ENCODE measurements at regions not wholly inside any gene's neighbourhood (a gene's known extent, or its start where the extent isn't known, plus 50 kb on each side); places are given as distances from the start of the nearest gene placed in this dataset.

DNA sequence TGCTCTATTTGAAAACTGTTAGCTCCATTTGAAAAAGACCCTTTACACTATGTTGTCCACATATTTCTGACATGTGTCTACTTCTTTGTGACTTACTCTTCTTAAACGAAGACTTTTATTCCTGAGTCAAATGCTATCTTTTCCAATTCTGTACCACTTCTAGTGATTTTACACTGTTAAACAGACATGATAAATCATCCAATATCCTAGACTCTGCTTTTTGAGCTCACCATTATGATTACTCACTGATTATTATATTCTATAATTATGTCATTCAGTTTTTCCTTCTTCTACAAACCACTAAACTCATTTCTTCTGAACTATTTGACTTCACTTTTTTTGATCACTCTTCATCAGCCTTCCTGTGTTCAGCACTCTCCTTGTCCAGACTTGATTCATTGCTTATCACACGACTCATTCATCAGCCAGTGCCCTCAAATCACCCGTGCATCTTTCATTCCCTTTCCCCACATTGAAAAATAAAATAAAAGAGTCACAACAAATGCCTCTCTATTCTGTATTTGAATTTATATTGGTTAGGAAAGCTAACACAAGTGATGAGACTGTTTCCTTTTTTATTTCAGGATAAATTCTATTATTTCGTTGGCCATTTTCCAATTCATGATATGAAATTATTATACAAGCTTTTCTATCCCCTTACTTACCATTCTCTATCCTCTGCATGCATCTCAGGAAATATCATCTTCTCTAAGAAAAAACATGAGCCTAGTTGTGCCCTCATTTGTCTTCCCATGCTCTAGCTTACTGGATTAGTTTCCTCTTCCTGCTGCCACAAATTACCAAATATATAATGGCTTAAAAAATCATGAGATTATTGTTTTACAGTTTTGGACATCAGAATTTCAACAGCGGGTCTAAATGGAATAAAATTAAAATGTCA lies 1482.1 kb upstream of the MIR17HG start:
- Histone ChIP-seq H3K27ac (no peak overlapping the region), H3K9me3 (no peaks in the 10 kb centered on the region), H3K36me3 (no peaks in the 10 kb centered on the region), H3K27me3 (no peaks in the 10 kb centered on the region), H3K4me3 (no peak overlapping the region), H3K4me1 (no peaks in the 10 kb centered on the region)
- WGBS, 2 donors (ENCODE audit: low coverage in 1 of 2), result 59 to 76% methylated on average over 4 to 5 of the region's 5 CpGs
- ATAC-seq, result no peak
- TF ChIP-seq POLR2A (IDR thresholded peaks at IDR 0.05), result no peak
- no peak for TF ChIP-seq EP300 (IDR thresholded peaks at IDR 0.05)
- TF ChIP-seq, protein P1, sequence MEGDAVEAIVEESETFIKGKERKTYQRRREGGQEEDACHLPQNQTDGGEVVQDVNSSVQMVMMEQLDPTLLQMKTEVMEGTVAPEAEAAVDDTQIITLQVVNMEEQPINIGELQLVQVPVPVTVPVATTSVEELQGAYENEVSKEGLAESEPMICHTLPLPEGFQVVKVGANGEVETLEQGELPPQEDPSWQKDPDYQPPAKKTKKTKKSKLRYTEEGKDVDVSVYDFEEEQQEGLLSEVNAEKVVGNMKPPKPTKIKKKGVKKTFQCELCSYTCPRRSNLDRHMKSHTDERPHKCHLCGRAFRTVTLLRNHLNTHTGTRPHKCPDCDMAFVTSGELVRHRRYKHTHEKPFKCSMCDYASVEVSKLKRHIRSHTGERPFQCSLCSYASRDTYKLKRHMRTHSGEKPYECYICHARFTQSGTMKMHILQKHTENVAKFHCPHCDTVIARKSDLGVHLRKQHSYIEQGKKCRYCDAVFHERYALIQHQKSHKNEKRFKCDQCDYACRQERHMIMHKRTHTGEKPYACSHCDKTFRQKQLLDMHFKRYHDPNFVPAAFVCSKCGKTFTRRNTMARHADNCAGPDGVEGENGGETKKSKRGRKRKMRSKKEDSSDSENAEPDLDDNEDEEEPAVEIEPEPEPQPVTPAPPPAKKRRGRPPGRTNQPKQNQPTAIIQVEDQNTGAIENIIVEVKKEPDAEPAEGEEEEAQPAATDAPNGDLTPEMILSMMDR (IDR thresholded peaks at IDR 0.05), result no peak
- TF ChIP-seq POLR2AphosphoS5 (IDR thresholded peaks at IDR 0.05), result no peak

DNA sequence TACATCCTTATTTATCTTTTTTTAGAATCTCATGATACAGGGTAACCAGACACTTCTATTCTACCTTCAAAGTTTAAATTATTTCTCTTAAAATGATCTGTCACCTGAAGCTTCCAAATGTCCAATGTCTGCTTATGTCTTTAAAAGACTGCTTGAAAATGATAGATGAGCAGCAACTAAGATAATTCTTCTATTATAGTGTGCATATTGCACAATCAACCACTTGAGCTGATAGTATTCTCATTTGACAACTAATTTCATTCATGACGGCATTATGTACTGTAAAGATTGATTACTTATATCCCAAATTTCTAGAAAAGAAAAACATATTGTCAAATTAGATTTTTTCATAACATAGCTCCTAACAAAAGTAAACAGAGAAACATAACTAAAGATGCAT lies 1478.2 kb upstream of the MIR17HG start:
- TF ChIP-seq, protein P1 (IDR thresholded peaks at IDR 0.05), result no peak
- no peak for TF ChIP-seq POLR2AphosphoS5 (IDR thresholded peaks at IDR 0.05)
- TF ChIP-seq POLR2A (IDR thresholded peaks at IDR 0.05), result no peak
- TF ChIP-seq EP300 (IDR thresholded peaks at IDR 0.05), result no peak
- Histone ChIP-seq H3K9me3 (no peaks in the 10 kb centered on the region), H3K36me3 (no peaks in the 10 kb centered on the region), H3K27ac (no peak overlapping the region), H3K27me3 (no peaks in the 10 kb centered on the region), H3K4me3 (no peak overlapping the region), H3K4me1 (no peaks in the 10 kb centered on the region)
- no peak for ATAC-seq
- WGBS, 2 donors (ENCODE audit: low coverage in 1 of 2), result 55 to 80% methylated on average over 1 of the region's 1 CpG

- Histone ChIP-seq H3K9me3 (no peaks in the 10 kb centered on the region), H3K4me1 (no peaks in the 10 kb centered on the region), H3K4me3 (no peak overlapping the region), H3K36me3 (no peaks in the 10 kb centered on the region), H3K27me3 (no peaks in the 10 kb centered on the region), H3K27ac (no peak overlapping the region)
- no peak for ATAC-seq
- WGBS, 2 donors (ENCODE audit: low coverage in 1 of 2), result 0 to 38% methylated on average over 1 of the region's 1 CpG
- no peak for TF ChIP-seq POLR2AphosphoS5 (IDR thresholded peaks at IDR 0.05)
- no peak for TF ChIP-seq EP300 (IDR thresholded peaks at IDR 0.05)
- TF ChIP-seq, protein P1 (IDR thresholded peaks at IDR 0.05), result no peak
- TF ChIP-seq POLR2A (IDR thresholded peaks at IDR 0.05), result no peak
Observed at GRCh38 chr13:89878904-89879303, 1468.6 kb upstream of the MIR17HG start.

DNA sequence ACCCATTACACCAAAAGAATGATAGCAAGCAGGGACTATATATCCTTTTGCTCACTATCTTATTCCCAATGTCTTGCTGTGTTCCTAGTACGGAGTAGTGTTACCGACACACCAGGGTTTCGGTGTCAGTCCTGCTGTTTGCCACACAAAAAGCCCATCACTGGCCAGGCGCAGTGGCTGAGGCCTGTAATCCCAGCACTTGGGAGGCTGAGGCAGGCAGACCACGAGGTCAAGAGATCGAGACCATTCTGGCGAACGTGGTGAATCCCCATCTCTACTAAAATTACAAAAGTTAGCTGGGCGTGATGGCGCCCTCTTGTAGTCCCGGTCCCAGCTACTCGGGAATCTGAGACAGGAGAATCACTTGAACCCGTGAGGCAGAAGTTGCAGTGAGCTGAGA lies 1467.3 kb upstream of the MIR17HG start:
- 97 to 100% methylated on average over 1 to 6 of the region's 13 CpGs for WGBS, 2 donors (ENCODE audit: low coverage in 1 of 2)
- H3K27me3 ChIP-seq, result no peaks in the 10 kb centered on the region
- no peak overlapping the region for H3K27ac ChIP-seq
- no peak for TF ChIP-seq POLR2A (IDR thresholded peaks at IDR 0.05)
- TF ChIP-seq, protein P1 (IDR thresholded peaks at IDR 0.05), result no peak
- no peak for TF ChIP-seq POLR2AphosphoS5 (IDR thresholded peaks at IDR 0.05)
- no peak for TF ChIP-seq EP300 (IDR thresholded peaks at IDR 0.05)
- H3K36me3 ChIP-seq, result no peaks in the 10 kb centered on the region
- no peaks in the 10 kb centered on the region for H3K4me1 ChIP-seq
- no peak overlapping the region for H3K4me3 ChIP-seq
- no peak for ATAC-seq
- no peaks in the 10 kb centered on the region for H3K9me3 ChIP-seq

GRCh38 chr13:89883893-89884448 lies 1463.5 kb upstream of the MIR17HG start:
- H3K4me1 ChIP-seq, result no peaks in the 10 kb centered on the region
- TF ChIP-seq, protein P1 (IDR thresholded peaks at IDR 0.05), result no peak
- TF ChIP-seq POLR2A (IDR thresholded peaks at IDR 0.05), result no peak
- TF ChIP-seq POLR2AphosphoS5 (IDR thresholded peaks at IDR 0.05), result no peak
- TF ChIP-seq EP300 (IDR thresholded peaks at IDR 0.05), result no peak
- no peak for ATAC-seq
- no peaks in the 10 kb centered on the region for H3K36me3 ChIP-seq
- H3K4me3 ChIP-seq, result no peak overlapping the region
- H3K9me3 ChIP-seq, result no peaks in the 10 kb centered on the region
- no peak overlapping the region for H3K27ac ChIP-seq
- 87% methylated on average over 2 of the region's 41 CpGs; no CpG with 5 or more reads in 1 of the 2 donors for WGBS, 2 donors (ENCODE audit: low coverage in 1 of 2)
- H3K27me3 ChIP-seq, result no peaks in the 10 kb centered on the region

Measured in gastroesophageal sphincter (tissue), 4 donors.